Ovary (tissue), 3 donors: ENCODE measurements at regions not wholly inside any gene's neighbourhood (a gene's known extent, or its start where the extent isn't known, plus 50 kb on each side); places are given as distances from the start of the nearest gene placed in this dataset.

Experiments used
- POLR2A ChIP-seq: fragments of 450-650 bp; IDR thresholded peaks from one replicate; pipeline ENCODE4 v1.6.1; 2017; ENCODE audit warnings: antibody characterized with exemption, mild to moderate bottlenecking, moderate library complexity
- TF ChIP-seq, protein P1 (sequence below), 3 donors: fragments of 450-650 bp in 2 of 3; fragments of 200-600 bp in 1 of 3; IDR thresholded peaks; one replicate each; pipeline versions ENCODE4 v1.5.1 to v1.8.0; 2016 to 2022; ENCODE audit warnings: antibody characterized with exemption in 3 of 3, mild to moderate bottlenecking in 1 of 3
- donor health status: DM: no; HTN: no; CAD: no.

- TF ChIP-seq, protein P1, sequence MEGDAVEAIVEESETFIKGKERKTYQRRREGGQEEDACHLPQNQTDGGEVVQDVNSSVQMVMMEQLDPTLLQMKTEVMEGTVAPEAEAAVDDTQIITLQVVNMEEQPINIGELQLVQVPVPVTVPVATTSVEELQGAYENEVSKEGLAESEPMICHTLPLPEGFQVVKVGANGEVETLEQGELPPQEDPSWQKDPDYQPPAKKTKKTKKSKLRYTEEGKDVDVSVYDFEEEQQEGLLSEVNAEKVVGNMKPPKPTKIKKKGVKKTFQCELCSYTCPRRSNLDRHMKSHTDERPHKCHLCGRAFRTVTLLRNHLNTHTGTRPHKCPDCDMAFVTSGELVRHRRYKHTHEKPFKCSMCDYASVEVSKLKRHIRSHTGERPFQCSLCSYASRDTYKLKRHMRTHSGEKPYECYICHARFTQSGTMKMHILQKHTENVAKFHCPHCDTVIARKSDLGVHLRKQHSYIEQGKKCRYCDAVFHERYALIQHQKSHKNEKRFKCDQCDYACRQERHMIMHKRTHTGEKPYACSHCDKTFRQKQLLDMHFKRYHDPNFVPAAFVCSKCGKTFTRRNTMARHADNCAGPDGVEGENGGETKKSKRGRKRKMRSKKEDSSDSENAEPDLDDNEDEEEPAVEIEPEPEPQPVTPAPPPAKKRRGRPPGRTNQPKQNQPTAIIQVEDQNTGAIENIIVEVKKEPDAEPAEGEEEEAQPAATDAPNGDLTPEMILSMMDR (IDR thresholded peaks at IDR 0.05), result no peak
- TF ChIP-seq POLR2A, result no peak
Observed at GRCh38 chr4:77268108-77268507, 111.1 kb downstream of the CCNG2 start.
